Body of pancreas (tissue), 4 donors: ENCODE measurements at regions not wholly inside any gene's neighbourhood (a gene's known extent, or its start where the extent isn't known, plus 50 kb on each side); places are given as distances from the start of the nearest gene placed in this dataset.

Experiments
- POLR2A ChIP-seq, 3 donors: fragments of 450-650 bp; IDR thresholded peaks; one replicate each; pipeline ENCODE4 v1.6.1; 2016; ENCODE audit warnings: antibody characterized with exemption in 3 of 3, mild to moderate bottlenecking in 2 of 3
- TF ChIP-seq, protein P1 (sequence below), 7 experiments: fragments of 450-650 bp in 4 of 7; fragments of 200-600 bp in 3 of 7; sonication (generic) in 3 of 7; IDR thresholded peaks; one replicate each; pipeline ENCODE4 v1.5.1; 2016 to 2019; ENCODE audit warnings: antibody characterized with exemption in 7 of 7

DNA sequence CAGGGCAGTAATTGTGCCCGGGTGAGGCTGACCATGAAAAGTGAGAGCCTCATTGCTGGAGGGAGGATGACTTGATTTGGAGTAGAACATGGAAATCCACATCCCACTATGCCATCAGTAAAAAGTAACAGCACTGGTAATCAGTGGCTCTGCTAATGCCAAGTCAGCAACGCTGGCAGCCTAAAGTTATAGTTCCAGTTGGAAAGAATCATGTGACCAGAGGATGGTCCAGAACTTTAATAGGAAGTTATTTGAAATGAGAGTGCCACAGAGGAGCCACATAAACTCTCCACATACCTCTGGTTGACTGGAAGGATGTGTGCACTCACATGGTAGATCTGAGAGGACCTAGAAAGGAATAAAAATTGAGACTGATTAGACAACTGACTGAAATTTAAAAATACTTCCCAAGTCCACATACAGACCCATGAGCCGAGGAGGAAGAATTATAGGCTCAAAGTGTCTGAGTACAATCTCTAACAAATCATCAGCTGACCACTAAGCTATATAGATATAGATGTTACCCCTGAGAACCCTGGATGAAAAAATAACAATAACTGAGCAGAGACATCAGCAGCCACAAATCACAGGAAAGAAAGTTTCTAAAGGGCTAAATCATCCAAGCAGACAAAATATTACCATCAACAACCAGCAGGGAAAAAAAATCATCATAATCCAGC is 346.8 kb downstream of the STK39 start:
- TF ChIP-seq, protein P1, sequence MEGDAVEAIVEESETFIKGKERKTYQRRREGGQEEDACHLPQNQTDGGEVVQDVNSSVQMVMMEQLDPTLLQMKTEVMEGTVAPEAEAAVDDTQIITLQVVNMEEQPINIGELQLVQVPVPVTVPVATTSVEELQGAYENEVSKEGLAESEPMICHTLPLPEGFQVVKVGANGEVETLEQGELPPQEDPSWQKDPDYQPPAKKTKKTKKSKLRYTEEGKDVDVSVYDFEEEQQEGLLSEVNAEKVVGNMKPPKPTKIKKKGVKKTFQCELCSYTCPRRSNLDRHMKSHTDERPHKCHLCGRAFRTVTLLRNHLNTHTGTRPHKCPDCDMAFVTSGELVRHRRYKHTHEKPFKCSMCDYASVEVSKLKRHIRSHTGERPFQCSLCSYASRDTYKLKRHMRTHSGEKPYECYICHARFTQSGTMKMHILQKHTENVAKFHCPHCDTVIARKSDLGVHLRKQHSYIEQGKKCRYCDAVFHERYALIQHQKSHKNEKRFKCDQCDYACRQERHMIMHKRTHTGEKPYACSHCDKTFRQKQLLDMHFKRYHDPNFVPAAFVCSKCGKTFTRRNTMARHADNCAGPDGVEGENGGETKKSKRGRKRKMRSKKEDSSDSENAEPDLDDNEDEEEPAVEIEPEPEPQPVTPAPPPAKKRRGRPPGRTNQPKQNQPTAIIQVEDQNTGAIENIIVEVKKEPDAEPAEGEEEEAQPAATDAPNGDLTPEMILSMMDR (IDR thresholded peaks at IDR 0.05): no peak
- no peak for TF ChIP-seq POLR2A (IDR thresholded peaks at IDR 0.05)
